Dermis microvascular lymphatic vessel endothelial cell (primary cell): ENCODE measurements at regions not wholly inside any gene's neighbourhood (a gene's known extent, or its start where the extent isn't known, plus 50 kb on each side); places are given as distances from the start of the nearest gene placed in this dataset.

Experiments
- DNase-seq, 2 donors: peaks; one replicate each; pipeline versions ENCODE4 v3.0.0 to v3.0.0-alpha.2; 2010; ENCODE audit warnings: low read depth in 2 of 2

GRCh38 chr2:221025398-221025797 is 546.7 kb downstream of the EPHA4 start:
- DNase-seq, result no peak

DNA sequence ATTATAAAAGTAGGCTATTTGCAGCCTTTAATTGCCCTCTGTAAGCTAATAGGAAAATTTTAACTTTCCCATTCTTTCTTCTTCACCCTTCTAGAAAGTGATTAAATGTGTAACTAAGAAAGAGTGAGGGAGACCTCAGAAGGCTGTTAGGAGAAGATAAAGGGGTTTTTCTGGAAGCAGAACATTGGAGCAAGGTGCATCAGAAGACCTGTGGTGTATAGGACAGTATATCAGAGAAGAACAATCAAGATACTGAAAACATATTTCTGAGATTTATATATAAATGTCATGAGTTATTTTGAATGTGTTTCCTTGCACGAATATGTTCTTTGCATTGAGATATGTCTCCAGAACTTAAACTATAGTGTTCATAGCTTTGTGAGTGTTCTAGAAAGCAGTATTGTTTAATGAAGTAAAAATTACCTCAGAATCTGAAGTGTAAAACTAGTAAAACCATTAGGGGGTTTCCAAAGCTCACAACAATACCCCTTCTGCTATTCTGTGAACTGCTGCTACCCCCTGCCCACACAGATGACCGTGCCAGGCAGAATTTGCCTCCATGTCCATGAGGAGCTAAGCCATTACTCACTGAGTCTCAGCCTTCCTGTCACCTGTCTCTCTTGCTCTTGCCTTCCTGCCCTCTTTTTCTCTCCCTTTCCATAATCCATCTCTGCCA is 537.9 kb downstream of the EPHA4 start:
- DNase-seq, result no peak

DNA sequence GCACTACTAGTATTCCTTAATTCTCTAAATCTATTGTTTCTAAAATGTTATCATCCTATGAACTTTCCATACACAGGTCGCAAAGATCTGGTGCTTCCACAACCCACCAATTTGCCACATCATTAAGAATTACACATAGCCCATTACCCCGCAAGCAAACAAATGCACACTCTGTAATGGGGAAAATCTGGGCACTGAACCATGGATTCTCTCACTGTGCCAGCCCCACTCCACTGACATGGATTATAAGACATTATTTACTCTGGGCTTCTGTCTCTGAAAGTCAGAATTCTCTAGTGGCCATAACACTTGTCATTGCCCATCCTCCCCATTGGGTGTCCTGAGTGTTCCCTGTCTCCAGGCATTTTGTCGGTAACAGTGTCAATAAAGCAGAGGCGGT is 537.1 kb downstream of the EPHA4 start:
- DNase-seq, result no peak

- DNase-seq, result no peak
Observed at GRCh38 chr2:221042926-221043325, 529.2 kb downstream of the EPHA4 start.

DNA sequence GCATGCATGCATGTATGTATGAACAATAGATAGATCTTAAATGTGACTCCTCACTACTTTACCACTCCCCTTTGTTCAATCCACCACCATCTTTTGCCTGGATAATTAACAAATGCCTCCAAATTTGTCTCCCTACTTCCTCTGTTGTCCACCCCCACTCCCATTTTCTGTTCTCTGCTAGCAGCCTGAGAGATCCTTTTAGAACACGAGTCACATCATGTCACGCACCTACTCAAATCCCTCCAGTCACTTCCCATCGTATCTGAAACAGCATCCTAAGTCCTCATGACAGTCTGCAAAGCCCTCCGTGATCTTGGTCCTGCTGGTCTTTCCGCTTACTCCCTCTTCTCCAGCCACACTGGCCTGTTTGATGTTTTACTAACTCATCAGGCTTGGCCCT is 527.3 kb downstream of the EPHA4 start:
- DNase-seq, result no peak

GRCh38 chr2:221050020-221050795 is 521.9 kb downstream of the EPHA4 start:
- DNase-seq, result no peak

- DNase-seq, result no peak
Observed at GRCh38 chr2:221051162-221051561, 520.9 kb downstream of the EPHA4 start.

GRCh38 chr2:221060376-221060775 is 511.7 kb downstream of the EPHA4 start:
- DNase-seq, result no peak

GRCh38 chr2:221063568-221063967 is 508.5 kb downstream of the EPHA4 start:
- DNase-seq, result no peak

- no peak for DNase-seq
Observed at GRCh38 chr2:221064058-221064854, 507.8 kb downstream of the EPHA4 start.

- no peak for DNase-seq
Observed at GRCh38 chr2:221064880-221065279, 507.2 kb downstream of the EPHA4 start.

DNA sequence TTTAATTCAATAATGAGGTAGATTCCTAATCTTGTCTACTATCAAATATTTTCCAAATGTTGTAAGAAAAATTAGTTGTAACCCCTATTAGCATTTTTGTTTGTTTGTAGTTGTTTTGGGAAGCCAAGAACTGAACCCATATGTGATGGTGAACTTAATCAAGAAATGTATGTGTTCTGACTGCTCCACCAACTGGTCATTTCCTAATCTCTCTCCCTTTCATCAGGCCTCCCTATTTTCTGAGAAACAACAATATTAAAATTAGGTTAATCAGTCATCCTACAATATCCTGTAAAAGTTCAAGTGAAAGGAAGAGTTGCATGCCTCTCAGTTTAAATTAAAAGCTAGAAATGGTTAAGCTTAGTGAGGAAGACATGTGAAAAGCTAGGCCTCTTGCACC is 504.0 kb downstream of the EPHA4 start:
- DNase-seq, result no peak

DNA sequence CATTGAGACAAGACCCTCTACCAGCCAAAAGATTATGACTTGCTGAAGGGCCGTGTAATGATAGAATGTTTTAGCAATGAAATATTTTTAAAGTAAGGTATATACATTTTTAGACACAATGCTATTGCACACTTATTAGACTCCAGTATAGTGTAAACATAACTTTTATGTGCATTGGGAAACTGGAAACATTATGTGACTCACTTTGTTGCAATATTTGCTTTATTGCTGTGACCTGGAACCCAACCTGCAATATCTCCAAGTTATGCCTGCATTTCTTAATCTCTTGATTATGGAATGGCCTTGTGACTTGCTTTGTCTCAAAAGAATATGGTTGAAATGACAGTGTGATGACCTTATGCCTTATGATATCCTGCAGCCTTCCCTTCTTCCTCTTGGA is 502.0 kb downstream of the EPHA4 start:
- no peak for DNase-seq

DNA sequence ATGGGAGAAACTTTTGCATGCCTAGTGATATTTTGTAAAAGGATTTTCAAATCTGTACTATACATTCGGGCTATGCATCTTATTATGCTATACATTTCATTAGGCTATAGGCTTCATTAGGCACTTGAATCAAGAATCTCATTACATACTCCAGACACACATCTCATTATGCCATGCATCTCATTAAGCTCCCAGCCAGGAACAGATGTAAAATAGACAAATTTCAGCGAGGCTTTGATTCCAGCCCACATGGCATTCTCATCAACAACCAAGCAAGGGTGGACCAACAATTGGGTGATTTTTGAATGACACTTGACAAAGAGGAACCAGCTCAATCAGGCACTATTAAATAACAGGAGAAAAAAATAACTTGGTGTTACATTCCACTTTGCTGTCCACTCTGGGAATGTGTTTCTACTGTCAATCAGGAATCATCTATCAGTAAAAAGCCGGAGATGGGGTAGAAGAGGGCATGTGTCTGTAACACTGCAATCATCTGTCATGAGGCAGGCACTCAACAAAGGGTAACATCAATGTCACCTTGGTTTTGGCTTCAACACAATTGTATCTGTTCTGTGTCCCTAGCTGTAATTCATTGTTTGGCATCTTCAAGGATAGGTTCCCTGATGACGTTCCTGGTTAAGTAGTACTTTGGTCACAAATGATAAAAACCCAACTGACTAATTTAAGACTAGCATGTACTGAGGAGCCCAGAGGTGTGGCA is 498.6 kb downstream of the EPHA4 start:
- no peak for DNase-seq

DNA sequence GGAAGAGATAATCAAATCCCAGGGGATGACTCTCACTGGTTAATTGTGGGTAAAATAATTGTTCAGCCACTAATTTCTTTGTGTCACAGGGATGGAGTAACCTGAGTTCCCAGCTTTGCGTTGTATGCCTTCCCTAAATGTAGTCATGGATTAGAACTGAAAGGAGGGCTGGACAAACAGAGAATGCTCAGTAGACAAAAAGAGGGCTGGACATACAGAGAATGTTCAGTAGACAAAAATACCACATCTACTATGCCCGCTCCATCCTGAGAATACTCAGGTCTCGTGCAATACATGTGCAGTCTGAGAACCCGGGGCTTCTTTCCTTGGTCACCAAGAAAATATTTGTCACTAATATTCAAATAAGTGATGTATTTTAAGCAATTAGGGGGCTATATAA is 497.9 kb downstream of the EPHA4 start:
- no peak for DNase-seq

DNA sequence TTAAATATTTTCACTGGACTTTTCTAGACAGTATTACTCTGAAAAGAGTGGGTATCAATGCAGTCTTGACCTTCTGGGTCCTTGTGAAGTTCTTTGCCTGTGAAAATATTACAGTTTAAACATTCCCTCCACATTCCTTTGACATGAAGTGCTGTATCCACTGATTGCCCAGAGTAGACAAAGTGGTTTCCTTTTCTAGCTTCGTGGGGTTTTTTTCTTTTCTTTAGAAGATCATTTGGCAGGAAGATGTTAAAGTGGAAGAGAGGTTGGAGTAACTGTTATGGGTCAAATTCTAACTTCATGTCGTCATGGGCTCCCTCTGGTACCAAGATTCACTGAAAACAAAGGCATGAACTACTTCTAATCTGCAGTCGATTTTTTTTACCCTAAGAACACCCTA is 496.9 kb downstream of the EPHA4 start:
- no peak for DNase-seq

DNA sequence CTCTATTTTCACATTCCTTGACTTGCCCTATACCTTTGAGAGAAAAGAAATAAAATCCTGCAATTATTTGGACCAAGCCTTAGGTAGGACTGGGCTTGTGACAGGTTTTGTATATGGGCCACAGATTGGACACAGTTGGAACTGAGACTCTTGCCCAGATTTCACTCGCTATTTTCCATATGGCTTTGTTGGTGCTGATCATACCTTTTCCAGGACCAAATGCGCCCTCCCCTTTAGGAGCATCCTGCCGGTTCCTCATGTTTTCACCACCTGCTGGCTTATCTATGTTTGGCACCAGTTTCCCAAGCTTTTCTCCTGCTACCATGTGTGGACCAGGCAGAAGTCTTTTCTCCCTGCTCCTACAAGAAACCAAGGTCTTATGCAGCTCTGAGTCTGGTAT is 494.9 kb downstream of the EPHA4 start:
- no peak for DNase-seq

- no peak for DNase-seq
Observed at GRCh38 chr2:221077799-221078198, 494.3 kb downstream of the EPHA4 start.

- no peak for DNase-seq
Observed at GRCh38 chr2:221085341-221085900, 486.7 kb downstream of the EPHA4 start.

- DNase-seq, result no peak
Observed at GRCh38 chr2:221085936-221086335, 486.2 kb downstream of the EPHA4 start.

DNA sequence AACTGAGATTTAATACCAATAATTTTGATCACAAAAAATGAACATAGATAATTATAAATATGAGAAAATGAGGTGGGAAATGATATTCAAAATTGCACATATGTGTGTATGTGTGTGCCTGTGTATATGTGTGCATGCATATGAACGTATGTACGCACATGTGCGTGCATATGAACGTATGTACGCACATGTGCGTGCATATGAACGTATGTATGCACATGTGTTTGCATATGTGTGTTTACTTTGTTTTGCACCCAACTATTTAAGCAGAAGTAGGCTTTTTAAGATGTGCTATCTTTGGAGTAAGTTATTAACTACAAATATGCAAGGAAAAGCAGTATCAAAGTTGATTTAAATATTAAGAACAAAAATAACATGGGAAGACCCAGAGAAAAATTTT is 484.3 kb downstream of the EPHA4 start:
- DNase-seq, result no peak

GRCh38 chr2:221088506-221088905 is 483.6 kb downstream of the EPHA4 start:
- DNase-seq, result no peak
